Suppressor macrophage (primary cell): ENCODE measurements at regions not wholly inside any gene's neighbourhood (a gene's known extent, or its start where the extent isn't known, plus 50 kb on each side); places are given as distances from the start of the nearest gene placed in this dataset.
A peak's percentile ranks its signal among the peaks of the same experiment; 100 is the strongest.
"Not testable (repeated sequence)": the region's sequence is repeated elsewhere in the genome, so short reads cannot be mapped to it uniquely, and the experiment has no call there.

ENCODE experiments used
- DNase-seq, 4 experiments: peaks; one replicate each; pipeline ENCODE4 v3.0.0-alpha.2; 2020 to 2022

DNA sequence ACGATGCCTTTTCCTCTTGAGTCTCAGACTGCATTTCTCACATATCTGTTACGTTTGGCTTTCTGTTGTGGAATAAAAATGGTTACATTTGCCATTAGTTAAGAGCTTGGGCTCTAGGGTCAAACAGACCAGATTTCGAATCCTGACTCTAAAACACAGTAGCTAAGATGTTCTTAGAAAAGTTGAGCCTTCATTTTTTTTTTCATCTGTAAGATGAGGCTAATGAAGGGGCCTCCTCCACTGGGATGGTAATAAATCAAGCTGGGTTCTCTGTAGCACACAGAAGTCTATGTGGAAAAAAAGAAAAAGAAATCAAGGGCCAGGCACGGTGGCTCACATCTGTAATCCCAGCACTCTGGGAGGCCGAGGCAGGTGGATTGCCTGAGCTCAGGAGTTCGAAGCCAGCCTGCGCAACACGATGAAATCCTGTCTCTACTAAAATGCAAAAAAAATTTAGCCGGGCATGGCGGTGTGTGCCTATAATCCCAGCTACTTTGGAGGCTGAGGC lies 49.9 kb upstream of the CAPRIN1 start:
- DNase-seq, result no peak

DNA sequence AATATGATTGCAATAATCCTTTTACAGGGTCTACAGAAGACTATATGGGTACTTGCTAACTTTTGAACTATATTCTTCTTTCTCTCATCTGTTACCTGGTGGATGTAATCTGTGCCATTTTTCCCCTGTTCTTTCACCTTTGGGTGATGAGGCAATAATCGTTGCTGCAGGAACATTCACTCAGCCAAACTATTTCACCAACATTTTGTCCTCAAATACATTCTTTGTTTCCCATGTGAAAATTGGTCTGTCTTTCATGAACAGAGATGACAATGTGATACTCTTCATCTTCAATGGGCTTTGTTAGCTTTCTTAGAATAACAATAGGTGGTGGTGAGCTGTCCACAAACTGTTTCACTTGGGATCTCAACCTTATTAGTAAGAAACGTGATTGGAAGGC lies 52.1 kb upstream of the CAPRIN1 start:
- no peak for DNase-seq

GRCh38 chr11:33997584-33998251 lies 53.8 kb upstream of the CAPRIN1 start:
- DNase-seq, result no peak

DNA sequence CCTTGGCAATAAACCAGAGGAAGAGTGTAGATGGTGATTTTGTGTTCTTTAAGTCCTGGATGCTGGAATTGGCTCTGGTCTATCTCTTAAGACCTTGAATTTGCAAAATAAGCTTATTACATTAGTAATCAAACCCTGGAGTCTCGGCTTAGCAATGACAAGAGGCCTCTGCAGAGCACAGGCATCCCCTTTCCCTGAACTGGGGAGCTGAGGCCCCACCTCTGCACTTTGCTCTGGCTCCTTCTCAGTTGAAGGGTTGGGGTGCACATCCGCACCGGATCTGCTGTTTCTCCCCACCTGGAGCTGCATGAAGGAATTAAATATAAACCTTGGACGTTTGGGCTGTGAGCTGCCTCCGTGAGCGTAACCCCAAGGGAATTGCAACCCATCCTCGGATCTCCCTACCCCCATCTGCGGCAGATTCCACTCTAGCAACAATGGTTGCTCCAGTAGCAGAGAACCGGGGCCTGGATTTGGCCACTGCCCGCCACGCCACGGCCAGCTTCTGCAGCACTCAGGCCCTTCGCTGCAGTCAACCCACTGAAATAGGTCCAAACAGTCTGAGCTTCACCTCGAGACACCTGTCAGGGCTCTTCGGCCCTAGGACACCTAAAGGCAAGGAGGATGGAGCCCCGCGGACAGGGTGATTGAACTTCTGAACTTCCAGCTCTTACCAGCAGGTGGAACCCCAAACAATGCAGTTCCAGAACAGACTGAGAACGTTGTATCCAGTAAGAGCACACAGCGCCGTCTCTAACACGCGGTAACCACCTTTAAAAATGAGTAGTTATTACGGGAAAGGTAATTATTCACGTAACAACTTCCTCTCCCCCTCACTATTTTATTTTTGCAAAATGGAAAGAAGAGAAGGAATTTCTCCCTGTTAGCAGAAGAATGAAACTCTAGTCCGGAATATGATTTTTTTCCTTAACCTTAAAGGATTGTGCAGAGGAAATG lies 54.8 kb upstream of the CAPRIN1 start:
- peak; percentile 79 to 86 (median 84) for DNase-seq

GRCh38 chr11:33994937-33995336 lies 56.6 kb upstream of the CAPRIN1 start:
- DNase-seq, result no peak

GRCh38 chr11:33991136-33991535 lies 60.4 kb upstream of the CAPRIN1 start:
- not testable (repeated sequence) for DNase-seq

DNA sequence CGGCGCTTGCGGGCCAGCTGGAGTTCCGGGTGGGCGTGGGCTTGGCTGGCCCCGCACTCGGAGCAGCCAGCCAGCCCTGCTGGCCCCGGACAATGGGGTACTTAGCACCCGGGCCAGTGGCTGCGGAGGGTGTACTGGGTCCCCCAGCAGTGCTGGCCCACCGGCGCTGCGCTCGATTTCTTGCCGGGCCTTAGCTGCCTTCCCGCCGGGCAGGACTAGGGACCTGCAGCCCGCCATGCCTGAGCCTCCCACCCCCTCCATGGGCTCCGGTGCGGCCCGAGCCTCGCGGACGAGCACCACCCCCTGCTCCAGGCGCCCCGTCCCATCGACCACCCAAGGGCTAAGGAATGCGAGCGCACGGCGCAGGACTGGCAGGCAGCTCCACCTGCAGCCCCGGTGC lies 61.4 kb upstream of the CAPRIN1 start:
- not testable (repeated sequence) for DNase-seq

DNA sequence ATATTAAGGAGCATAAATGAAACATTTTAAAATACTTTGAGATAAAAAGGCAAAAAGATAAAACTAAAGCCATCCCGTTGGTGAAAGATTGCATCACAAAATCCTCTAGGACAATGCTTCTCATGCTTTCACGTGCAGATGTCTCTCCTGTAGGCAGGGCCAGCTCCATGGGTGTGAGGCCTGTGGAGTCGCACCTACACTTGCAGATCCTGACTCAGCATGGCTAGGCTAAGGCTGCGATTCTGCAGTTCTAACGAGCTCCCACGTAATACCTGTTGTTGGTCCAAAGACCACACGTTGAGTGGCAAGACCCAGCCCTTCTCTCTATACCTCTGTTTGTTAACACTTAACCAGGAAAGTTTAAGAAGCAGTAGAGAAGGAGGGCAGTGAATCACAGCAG lies 62.1 kb upstream of the CAPRIN1 start:
- no peak for DNase-seq

DNA sequence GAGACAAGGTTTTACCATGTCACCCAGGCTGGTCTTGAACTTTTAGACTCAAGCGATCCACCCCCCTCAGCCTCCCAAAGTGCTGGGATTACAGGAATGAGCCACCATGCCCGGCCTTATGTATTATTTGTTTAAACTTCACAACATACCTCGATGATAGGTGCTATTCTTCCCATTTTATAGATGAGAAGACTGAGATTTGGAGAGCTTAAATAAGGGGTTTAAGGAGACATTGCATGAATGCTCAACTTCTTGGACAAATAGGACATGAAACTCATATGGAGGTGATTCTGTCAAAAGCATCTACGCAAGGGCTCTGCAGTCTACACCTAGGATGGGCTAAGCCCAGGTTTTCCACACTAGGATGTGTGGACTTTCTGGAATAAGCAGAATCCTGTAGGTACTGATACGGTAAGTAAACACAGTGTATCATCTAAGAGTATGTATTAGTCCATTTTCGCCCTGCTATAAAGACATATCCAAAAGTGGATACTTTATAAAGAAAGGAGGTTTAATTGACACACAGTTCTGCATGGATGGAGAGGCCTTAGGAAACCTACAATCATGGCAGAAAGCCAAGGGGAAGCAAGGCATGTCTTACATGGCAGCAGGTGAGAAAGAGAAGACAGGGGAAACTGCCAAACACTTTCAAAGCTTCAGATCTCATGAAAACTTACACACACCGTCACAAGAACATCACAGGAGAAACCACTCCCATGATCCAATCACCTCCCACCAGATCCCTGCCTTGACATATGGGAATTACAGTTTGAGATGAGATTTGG lies 62.8 kb upstream of the CAPRIN1 start:
- no peak for DNase-seq

GRCh38 chr11:33987975-33988580 lies 63.5 kb upstream of the CAPRIN1 start:
- DNase-seq, result peak; percentile 92 to 95 (median 92)

- no peak for DNase-seq
Measured at GRCh38 chr11:33987545-33987944, 64.0 kb upstream of the CAPRIN1 start.

DNA sequence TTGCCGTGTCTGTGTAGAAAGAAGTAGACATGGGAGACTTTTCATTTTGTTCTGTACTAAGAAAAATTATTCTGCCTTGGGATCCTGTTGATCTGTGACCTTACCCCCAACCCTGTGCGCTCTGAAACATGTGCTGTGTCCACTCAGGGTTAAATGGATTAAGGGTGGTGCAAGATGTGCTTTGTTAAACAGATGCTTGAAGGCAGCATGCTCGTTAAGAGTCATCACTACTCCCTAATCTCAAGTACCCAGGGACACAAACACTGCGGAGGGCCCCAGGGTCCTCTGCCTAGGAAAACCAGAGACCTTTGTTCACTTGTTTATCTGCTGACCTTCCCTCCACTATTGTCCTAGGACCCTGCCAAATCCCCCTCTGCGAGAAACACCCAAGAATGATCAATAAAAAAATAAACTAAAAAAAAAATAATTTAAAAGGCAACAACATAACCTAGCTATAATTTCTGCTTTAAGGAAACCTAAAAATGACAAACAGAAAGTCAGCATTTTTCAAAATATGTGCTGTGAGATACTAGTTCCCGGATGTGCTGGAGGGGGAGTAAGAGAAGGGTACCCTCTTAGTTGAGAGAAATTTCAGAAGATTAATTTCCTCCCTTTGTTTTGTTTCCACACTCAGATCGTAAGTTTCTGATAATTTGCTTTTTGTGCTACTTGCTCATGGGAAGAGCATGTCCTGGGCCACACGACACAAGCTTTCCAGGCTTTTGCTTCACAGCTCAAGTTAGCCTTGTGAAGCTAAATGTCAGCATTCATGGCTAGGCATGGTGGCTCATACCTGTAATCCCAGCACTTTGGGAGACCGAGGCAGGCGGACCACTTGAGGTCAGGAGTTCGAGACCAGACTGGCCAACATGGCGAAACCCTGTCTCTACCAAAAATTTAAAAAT lies 64.7 kb upstream of the CAPRIN1 start:
- not testable (repeated sequence) for DNase-seq

GRCh38 chr11:33984682-33985389 lies 66.7 kb upstream of the CAPRIN1 start:
- peak in 2 of 4 experiments; percentile 22 to 33 for DNase-seq

- DNase-seq, result no peak
Measured at GRCh38 chr11:33982661-33983060, 68.9 kb upstream of the CAPRIN1 start.

DNA sequence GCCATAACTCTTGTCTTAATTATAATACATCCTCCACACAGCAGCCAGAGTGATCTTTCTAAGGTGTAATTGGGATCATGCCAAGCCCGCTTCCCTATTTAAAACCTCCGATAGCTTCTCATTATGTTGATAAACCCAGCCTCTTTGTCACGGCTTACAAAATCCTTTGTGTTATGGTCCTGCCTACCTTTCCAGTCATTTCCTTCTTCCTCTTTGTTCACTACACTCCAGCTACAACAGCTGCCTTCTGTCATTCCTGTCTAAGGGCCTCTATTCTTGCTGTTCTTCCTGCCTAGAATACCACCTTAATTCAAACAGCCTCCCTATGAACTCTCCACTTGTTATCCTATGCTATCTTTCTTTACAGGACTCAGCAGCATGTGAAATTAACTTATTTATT lies 70.6 kb upstream of the CAPRIN1 start:
- DNase-seq, result peak in 2 of 4 experiments; percentile 28

DNA sequence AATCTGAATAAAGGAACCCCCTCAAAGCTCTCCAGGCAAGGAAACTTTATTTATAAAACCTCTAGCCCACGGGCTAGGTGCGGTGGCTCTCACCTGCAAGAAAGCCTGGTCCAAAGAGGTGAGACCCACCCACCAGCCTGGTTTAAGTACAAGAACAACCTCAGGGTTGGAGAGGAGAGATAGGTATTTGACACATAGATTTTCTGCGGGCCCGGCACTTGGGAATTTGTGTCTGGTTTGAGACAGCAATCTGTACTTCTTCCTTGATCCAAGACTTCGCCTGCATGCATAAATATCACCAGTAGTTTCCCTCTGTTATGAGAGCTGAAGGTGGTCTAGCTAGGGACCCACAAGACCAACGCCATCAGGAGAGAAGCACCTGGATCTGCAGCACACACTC lies 73.2 kb upstream of the CAPRIN1 start:
- no peak for DNase-seq

DNA sequence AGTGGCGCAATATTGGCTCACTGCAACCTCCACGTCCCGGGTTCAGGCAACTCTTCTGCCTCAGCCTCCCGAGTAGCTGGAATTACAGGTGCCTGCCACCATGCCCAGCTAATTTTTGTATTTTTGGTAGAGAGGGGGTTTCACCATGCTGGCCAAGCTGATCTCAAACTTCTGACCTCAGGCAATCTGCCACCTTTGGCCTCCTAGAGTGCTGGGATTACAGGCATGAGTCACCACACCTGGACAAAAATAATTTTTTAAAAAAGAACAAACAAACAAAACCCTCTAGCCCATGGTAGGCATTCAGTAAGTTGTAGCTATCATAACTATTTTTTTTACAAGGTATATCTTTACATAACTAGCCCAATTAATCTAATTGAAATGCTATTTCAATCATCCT lies 73.9 kb upstream of the CAPRIN1 start:
- no peak for DNase-seq

- DNase-seq, result peak; percentile 30 to 80 (median 46)
Measured at GRCh38 chr11:33976495-33977199, 74.9 kb upstream of the CAPRIN1 start.

GRCh38 chr11:33974804-33975203 lies 76.7 kb upstream of the CAPRIN1 start:
- no peak for DNase-seq

GRCh38 chr11:33971530-33971929 lies 79.7 kb upstream of the LMO2 start:
- DNase-seq, result not testable (repeated sequence)
